Stimulated activated CD4-positive, alpha-beta T cell treated with anti-CD3 and anti-CD28 coated beads, Interleukin-1b, Interleukin-23, amount 100 ng/mL, for 24 hours (primary cell): ENCODE measurements at regions not wholly inside any gene's neighbourhood (a gene's known extent, or its start where the extent isn't known, plus 50 kb on each side); places are given as distances from the start of the nearest gene placed in this dataset.
"Not testable (repeated sequence)": the region's sequence is repeated elsewhere in the genome, so short reads cannot be mapped to it uniquely, and the experiment has no call there.

Experiments used
- DNase-seq, 4 experiments: peaks; one replicate each; pipeline ENCODE4 v3.0.0-alpha.2; 2020; ENCODE audit warnings: low read depth in 4 of 4, low spot score in 1 of 4

GRCh38 chr1:149695066-149695465, 87.4 kb upstream of the FCGR1A start:
- not testable (repeated sequence) for DNase-seq

- DNase-seq: not testable (repeated sequence)
These were observed 82.3 kb upstream of the FCGR1A start for GRCh38 chr1:149700220-149700619.

GRCh38 chr1:149700677-149701567, 81.6 kb upstream of the FCGR1A start:
- not testable (repeated sequence) for DNase-seq

GRCh38 chr1:149708192-149708853, 74.2 kb upstream of the FCGR1A start:
- peak in 3 of 4 experiments; percentile 53 to 57 (median 53) for DNase-seq

- DNase-seq: not testable (repeated sequence)
These were observed 70.8 kb upstream of the FCGR1A start for GRCh38 chr1:149711651-149712050.

GRCh38 chr1:149712154-149712927, 70.2 kb upstream of the FCGR1A start:
- peak in 3 of 4 experiments; percentile 32 to 46 (median 44) for DNase-seq

GRCh38 chr1:149713513-149713912, 69.0 kb upstream of the FCGR1A start:
- not testable (repeated sequence) for DNase-seq

- DNase-seq: not testable (repeated sequence)
These were observed 68.5 kb upstream of the FCGR1A start for GRCh38 chr1:149713952-149714351.

- not testable (repeated sequence) for DNase-seq
These were observed 57.7 kb upstream of the FCGR1A start for GRCh38 chr1:149724618-149725302.

GRCh38 chr1:149726688-149727087, 55.8 kb upstream of the FCGR1A start:
- not testable (repeated sequence) for DNase-seq

- not testable (repeated sequence) for DNase-seq
These were observed 53.9 kb upstream of the FCGR1A start for GRCh38 chr1:149728598-149728997.
